Neuronal stem cell (in vitro differentiated cells): ENCODE measurements at regions not wholly inside any gene's neighbourhood (a gene's known extent, or its start where the extent isn't known, plus 50 kb on each side); places are given as distances from the start of the nearest gene placed in this dataset.
A peak's percentile ranks its signal among the peaks of the same experiment; 100 is the strongest.

Experiments used
- DNase-seq: peaks from one replicate; pipeline ENCODE4 v3.0.0-alpha.2; 2013; ENCODE audit warnings: low spot score
- H2AFZ ChIP-seq: one replicate; pipeline ENCODE4 v1.6.1; 2013; ENCODE audit warnings: mild to moderate bottlenecking, low read length, inconsistent platforms
- H2AK5ac ChIP-seq: 2 replicates; pipeline ENCODE4 v1.6.1; 2013; ENCODE audit warnings: low read depth, mild to moderate bottlenecking, inconsistent platforms, low read length, moderate library complexity, mixed read lengths
- H2BK120ac ChIP-seq: 2 replicates; pipeline ENCODE4 v1.6.1; 2013; ENCODE audit warnings: low read depth, mild to moderate bottlenecking, inconsistent platforms, low read length, moderate library complexity, mixed read lengths
- H2BK12ac ChIP-seq: one replicate; pipeline ENCODE4 v1.6.1; 2013; ENCODE audit warnings: low read length, inconsistent platforms
- H2BK15ac ChIP-seq: 2 replicates; pipeline ENCODE4 v1.6.1; 2013; ENCODE audit warnings: mild to moderate bottlenecking, low read length, inconsistent platforms, mixed read lengths
- H2BK5ac ChIP-seq: one replicate; pipeline ENCODE4 v1.6.1; 2013; ENCODE audit warnings: inconsistent platforms, mild to moderate bottlenecking, low read length, moderate library complexity
- H3K14ac ChIP-seq: one replicate; pipeline ENCODE4 v1.6.1; 2013; ENCODE audit warnings: low read length, inconsistent platforms
- H3K18ac ChIP-seq: 2 replicates; pipeline ENCODE4 v1.6.1; 2013; ENCODE audit warnings: low read length, inconsistent platforms
- H3K23ac ChIP-seq: 2 replicates; pipeline ENCODE4 v1.6.1; 2013; ENCODE audit warnings: low read depth, mild to moderate bottlenecking, mixed read lengths, low read length, inconsistent platforms; ENCODE audit not compliant: poor library complexity
- H3K27ac ChIP-seq: replicated peaks from 3 replicates; pipeline ENCODE4 v1.5.1; 2013; ENCODE audit warnings: low read length, inconsistent platforms
- H3K27me3 ChIP-seq, 3 experiments: 2 replicates each; pipeline ENCODE4 v1.6.1; 2013; ENCODE audit warnings: low read length in 3 of 3, mild to moderate bottlenecking in 2 of 3, inconsistent platforms in 1 of 3, low read depth in 1 of 3, mixed read lengths in 1 of 3, moderate library complexity in 1 of 3; ENCODE audit not compliant: control insufficient read depth in 3 of 3, insufficient read depth in 3 of 3
- H3K36me3 ChIP-seq, 2 donors: replicated peaks in 1 of 2; 2 replicates each; pipeline ENCODE4 v1.6.1; 2013; ENCODE audit warnings: low read length in 2 of 2; ENCODE audit not compliant: control insufficient read depth in 2 of 2, insufficient read depth in 2 of 2
- H3K4ac ChIP-seq: 2 replicates; pipeline ENCODE4 v1.6.1; 2013; ENCODE audit warnings: inconsistent platforms, mild to moderate bottlenecking, low read length, moderate library complexity
- H3K4me1 ChIP-seq, 2 donors: 1 replicate in 1 of 2; 2 replicates in 1 of 2; pipeline ENCODE4 v1.6.1; 2013; ENCODE audit warnings: low read length in 2 of 2, low read depth in 1 of 2; ENCODE audit not compliant: control insufficient read depth in 2 of 2, insufficient read depth in 1 of 2
- H3K4me2 ChIP-seq: one replicate; pipeline ENCODE4 v1.6.1; 2013; ENCODE audit warnings: mild to moderate bottlenecking, low read length, inconsistent platforms; ENCODE audit not compliant: insufficient read depth, poor library complexity, severe bottlenecking
- H3K4me3 ChIP-seq, 2 donors: 2 replicates each; pipeline ENCODE4 v1.5.1; 2013; ENCODE audit warnings: low read length in 2 of 2, mild to moderate bottlenecking in 2 of 2, inconsistent platforms in 1 of 2, moderate library complexity in 1 of 2
- H3K79me1 ChIP-seq: one replicate; pipeline ENCODE4 v1.6.1; 2013; ENCODE audit warnings: low read depth, mild to moderate bottlenecking, inconsistent platforms, low read length, moderate library complexity
- H3K9ac ChIP-seq: one replicate; pipeline ENCODE4 v1.6.1; 2013; ENCODE audit warnings: mild to moderate bottlenecking, low read depth, low read length, inconsistent platforms; ENCODE audit not compliant: poor library complexity
- H3K9me3 ChIP-seq, 2 donors: replicated peaks in 1 of 2; 2 replicates each; pipeline versions ENCODE3 to v1.6.1; 2013; ENCODE audit warnings: low read length in 2 of 2, mild to moderate bottlenecking in 2 of 2, inconsistent platforms in 1 of 2, low read depth in 1 of 2, mixed read lengths in 1 of 2, moderate library complexity in 1 of 2; ENCODE audit not compliant: control insufficient read depth in 2 of 2, insufficient read depth in 1 of 2
- H4K8ac ChIP-seq: one replicate; pipeline ENCODE4 v1.6.1; 2013; ENCODE audit warnings: low read depth, mild to moderate bottlenecking, inconsistent platforms, low read length, moderate library complexity
- H4K91ac ChIP-seq: one replicate; pipeline ENCODE4 v1.6.1; 2013; ENCODE audit warnings: low read length, low read depth, mild to moderate bottlenecking, inconsistent platforms; ENCODE audit not compliant: poor library complexity
- WGBS, 2 donors: extraction: QIAGEN DNeasy Blood & Tissue Kit; methylation state at CpG; one replicate each; pipeline ENCODE4 v1.1.7; 2013; ENCODE audit warnings: missing lambda C conversion rate in 2 of 2, mixed read lengths in 1 of 2; ENCODE audit not compliant: insufficient read length in 2 of 2, insufficient replicate concordance in 1 of 2; ENCODE audit errors: extremely low coverage in 2 of 2; 5-methylcytosine and 5-hydroxymethylcytosine counted together

- no CpG with 5 or more reads among the region's 27 CpGs for WGBS, 2 donors
- peak overlapping the region; percentile 41 for H3K18ac ChIP-seq
- H2AFZ ChIP-seq = no peak overlapping the region
- no peak overlapping the region for H3K23ac ChIP-seq
- no peak overlapping the region for H2BK12ac ChIP-seq
- H3K14ac ChIP-seq = no peak overlapping the region
- H2BK120ac ChIP-seq = no peak overlapping the region
- no peak overlapping the region for H3K9ac ChIP-seq
- H4K91ac ChIP-seq = no peak overlapping the region
- peaks cover 6 to 13% of the 10 kb centered on the region in 2 donors for H3K4me1 ChIP-seq
- H3K4me3 ChIP-seq = no peak overlapping the region
- no peak overlapping the region for H3K4me2 ChIP-seq
- H3K79me1 ChIP-seq = no peaks in the 10 kb centered on the region
- no peak overlapping the region for H2BK5ac ChIP-seq
- no peak overlapping the region for H4K8ac ChIP-seq
- no peaks in the 10 kb centered on the region for H3K9me3 ChIP-seq
- no peaks in the 10 kb centered on the region for H3K36me3 ChIP-seq
- DNase-seq = no peak
- no peak overlapping the region for H3K27ac ChIP-seq
- H2AK5ac ChIP-seq = peak overlapping the region; percentile 61
- H3K4ac ChIP-seq = no peak overlapping the region
- peaks cover 0 to 3% (median 0%) of the 10 kb centered on the region in 3 experiments for H3K27me3 ChIP-seq
- no peak overlapping the region for H2BK15ac ChIP-seq
These were observed 152.8 kb upstream of the TLE3 start for GRCh38 chr15:70250208-70251201.

GRCh38 chr15:70249616-70250015, 151.9 kb upstream of the TLE3 start:
- Histone ChIP-seq H2AK5ac (no peak overlapping the region), H3K36me3 (no peaks in the 10 kb centered on the region), H3K23ac (no peak overlapping the region), H2BK120ac (no peak overlapping the region), H4K8ac (no peak overlapping the region), H3K79me1 (no peaks in the 10 kb centered on the region), H3K4me1 (peaks cover 6 to 13% of the 10 kb centered on the region in 2 donors), H3K4ac (no peak overlapping the region), H3K9ac (no peak overlapping the region), H3K9me3 (no peaks in the 10 kb centered on the region), H3K18ac (no peak overlapping the region), H3K4me3 (no peak overlapping the region), H2BK15ac (peak overlapping the region; percentile 2), H2AFZ (no peak overlapping the region), H3K4me2 (no peak overlapping the region), H3K27me3 (peaks cover 0 to 3% (median 0%) of the 10 kb centered on the region in 3 experiments), H4K91ac (no peak overlapping the region), H3K14ac (no peak overlapping the region), H2BK5ac (no peak overlapping the region), H3K27ac (no peak overlapping the region), H2BK12ac (no peak overlapping the region)
- WGBS, 2 donors = no CpG with 5 or more reads among the region's 6 CpGs
- no peak for DNase-seq

GRCh38 chr15:70248116-70249025, 150.7 kb upstream of the TLE3 start:
- Histone ChIP-seq H3K4me2 (no peak overlapping the region), H2BK5ac (peak overlapping the region; percentile 67), H3K18ac (peak overlapping the region; percentile 79), H3K9ac (peak overlapping the region; percentile 24), H3K9me3 (no peaks in the 10 kb centered on the region), H3K4me1 (peaks cover 6 to 14% of the 10 kb centered on the region in 2 donors), H2BK15ac (peak overlapping the region; percentile 35), H3K14ac (peak overlapping the region; percentile 79), H4K8ac (no peak overlapping the region), H2AFZ (peak overlapping the region; percentile 3), H3K4ac (no peak overlapping the region), H3K27ac (no peak overlapping the region), H2BK12ac (no peak overlapping the region), H2BK120ac (no peak overlapping the region), H2AK5ac (peak overlapping the region; percentile 86), H3K36me3 (no peaks in the 10 kb centered on the region), H3K4me3 (no peak overlapping the region), H3K27me3 (peaks cover 0 to under 1% (median 0%) of the 10 kb centered on the region in 3 experiments), H3K79me1 (no peaks in the 10 kb centered on the region), H3K23ac (no peak overlapping the region), H4K91ac (no peak overlapping the region)
- WGBS, 2 donors = no CpG with 5 or more reads among the region's 12 CpGs
- DNase-seq = no peak
